ENCODE measurements at regions not wholly inside any gene's neighbourhood (a gene's known extent, or its start where the extent isn't known, plus 50 kb on each side); places are given as distances from the start of the nearest gene placed in this dataset.
"Not testable (repeated sequence)": the region's sequence is repeated elsewhere in the genome, so short reads cannot be mapped to it uniquely, and the experiment has no call there.

GRCh38 chr1:196090226-196090625 is 518.0 kb downstream of the KCNT2 start:
- DNase-seq (ENCODE audit: low spot score): no peak

- DNase-seq (ENCODE audit: low spot score): peak; percentile 3
These were observed 519.7 kb downstream of the KCNT2 start for GRCh38 chr1:196088541-196088940.

DNA sequence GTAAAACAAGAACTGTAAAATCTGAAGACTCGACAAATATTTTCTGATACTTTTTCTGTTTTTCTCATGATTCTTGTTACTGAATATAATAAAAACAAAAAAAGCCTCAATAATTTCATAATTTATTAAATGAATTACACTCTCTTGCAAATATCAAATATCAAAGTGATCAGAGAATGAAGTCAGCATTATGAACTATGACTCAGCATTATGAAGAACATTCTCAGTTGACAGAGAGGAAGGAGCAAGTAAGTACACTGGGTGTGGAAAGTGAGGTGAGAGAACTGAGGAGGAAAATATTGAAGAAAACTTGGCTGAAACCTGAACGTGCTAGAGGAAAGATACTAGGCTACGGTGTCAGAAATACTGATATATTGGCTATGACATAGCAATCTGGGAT is 529.5 kb downstream of the KCNT2 start:
- DNase-seq (ENCODE audit: low spot score): no peak

- DNase-seq (ENCODE audit: low spot score): no peak
These were observed 532.6 kb downstream of the KCNT2 start for GRCh38 chr1:196075621-196076020.

DNA sequence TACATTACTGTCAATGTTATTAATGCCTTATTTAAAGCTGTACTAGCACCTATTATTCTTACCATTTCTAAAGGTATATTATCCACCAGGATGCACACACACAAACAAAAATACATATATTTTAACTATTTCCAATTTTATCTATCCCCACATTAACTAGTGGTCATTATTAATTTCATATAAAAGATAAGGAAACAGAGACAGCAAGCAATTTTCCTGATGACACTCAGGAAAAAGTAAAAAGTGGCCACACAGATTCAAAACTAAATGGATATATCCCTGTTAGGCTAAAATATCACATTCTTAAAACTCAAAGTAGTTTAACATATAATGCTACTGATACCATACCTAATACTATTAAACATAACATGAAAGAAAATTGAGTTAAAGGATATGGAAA is 534.1 kb downstream of the KCNT2 start:
- no peak for DNase-seq (ENCODE audit: low spot score)

- no peak for DNase-seq (ENCODE audit: low spot score)
These were observed 536.8 kb downstream of the KCNT2 start for GRCh38 chr1:196071447-196071846.

DNA sequence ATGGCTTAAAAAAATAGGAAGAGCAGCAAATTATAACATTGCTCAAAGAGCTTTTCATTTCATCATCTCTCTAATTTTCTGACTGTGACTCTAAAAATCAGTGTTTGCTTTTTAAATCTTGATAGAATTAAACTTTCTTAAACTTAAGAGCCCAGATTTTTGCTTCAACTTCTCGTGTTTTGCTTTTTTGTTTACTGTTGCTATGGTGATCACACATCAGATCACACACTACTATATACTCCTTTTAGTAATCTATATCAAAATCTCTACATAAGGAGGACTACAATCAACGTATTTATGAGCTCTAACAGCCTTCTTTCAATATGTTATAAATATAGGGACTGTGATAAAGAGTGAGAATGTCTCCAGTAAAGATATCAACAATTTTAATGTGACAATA is 537.3 kb downstream of the KCNT2 start:
- no peak for DNase-seq (ENCODE audit: low spot score)

DNA sequence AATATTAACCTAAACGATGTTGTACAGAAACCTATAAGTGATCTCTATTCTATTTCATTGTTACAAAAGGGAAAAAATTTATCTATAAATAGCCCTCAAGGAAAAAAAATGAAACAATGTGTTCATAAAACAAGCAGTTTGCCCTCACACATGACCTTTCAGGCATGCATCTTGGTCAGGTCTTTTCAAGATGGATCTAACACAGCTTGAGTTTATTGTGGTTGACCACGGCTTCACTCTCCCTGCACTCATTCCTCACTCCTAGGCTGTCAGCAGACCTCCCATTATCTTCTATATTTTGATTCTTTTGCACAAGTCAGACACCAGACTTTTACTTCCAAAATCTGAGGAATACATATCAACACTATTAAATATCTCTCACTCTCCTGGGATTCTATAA is 544.3 kb downstream of the KCNT2 start:
- DNase-seq (ENCODE audit: low spot score): no peak

DNA sequence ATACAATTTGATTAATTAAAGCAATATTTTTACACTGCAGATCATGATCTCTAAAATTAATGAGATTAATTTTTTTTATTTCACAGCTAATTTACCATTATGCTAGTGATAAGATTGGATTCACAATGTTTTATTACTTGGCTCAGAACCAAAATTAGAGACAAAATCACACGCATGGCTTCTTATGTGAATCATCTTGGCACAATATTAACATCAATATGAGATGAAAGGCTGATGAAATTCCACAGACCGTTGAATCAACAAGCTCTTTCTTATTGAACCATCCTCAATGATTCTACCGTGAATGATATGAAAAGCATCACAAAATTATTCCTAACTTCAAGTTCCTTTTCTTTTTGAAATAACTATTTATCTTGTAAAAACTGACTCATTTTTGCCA is 544.9 kb downstream of the KCNT2 start:
- DNase-seq (ENCODE audit: low spot score): no peak

GRCh38 chr1:196060539-196060938 is 547.7 kb downstream of the KCNT2 start:
- no peak for DNase-seq (ENCODE audit: low spot score)

DNA sequence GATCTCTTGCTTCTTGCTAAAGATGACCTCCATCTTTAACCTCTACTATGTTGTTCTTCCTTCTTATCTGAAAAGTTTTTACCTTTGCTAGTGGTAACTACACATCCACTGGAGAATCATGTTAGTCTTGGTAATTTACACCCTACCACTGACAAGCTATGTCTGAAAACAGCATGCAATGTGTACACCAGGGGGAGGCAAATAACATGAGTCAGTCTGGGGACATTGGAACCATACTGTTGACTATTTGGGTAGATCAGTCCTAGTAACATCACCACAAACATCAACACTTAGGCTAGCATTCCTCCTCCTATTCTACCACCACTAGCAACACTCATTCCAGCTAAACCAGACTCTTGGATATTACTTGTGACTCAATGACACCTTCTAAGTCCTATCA is 549.0 kb downstream of the KCNT2 start:
- DNase-seq (ENCODE audit: low spot score): no peak

- DNase-seq (ENCODE audit: low spot score): no peak
These were observed 551.3 kb downstream of the KCNT2 start for GRCh38 chr1:196056966-196057365.

DNA sequence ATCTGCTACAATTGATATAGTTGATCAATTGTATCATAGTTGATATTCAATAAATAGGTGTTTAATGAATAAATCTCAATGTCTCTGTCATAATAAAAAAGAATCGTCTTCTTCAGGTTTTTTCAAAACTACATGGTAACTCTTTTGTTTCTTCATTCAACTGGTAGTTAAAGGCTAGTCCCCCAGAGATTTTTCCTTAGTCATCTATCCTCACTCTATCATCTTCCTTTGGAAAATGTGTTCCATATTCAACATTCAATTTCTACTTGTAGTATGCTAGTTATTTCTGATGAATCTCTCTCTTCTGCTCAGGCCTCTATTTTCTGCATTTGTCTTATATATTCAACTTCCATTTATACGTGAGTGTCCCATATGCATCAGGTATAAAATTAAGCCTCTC is 558.8 kb downstream of the KCNT2 start:
- no peak for DNase-seq (ENCODE audit: low spot score)

- DNase-seq (ENCODE audit: low spot score): no peak
These were observed 565.0 kb downstream of the KCNT2 start for GRCh38 chr1:196043268-196043667.

- DNase-seq (ENCODE audit: low spot score): no peak
These were observed 574.0 kb downstream of the KCNT2 start for GRCh38 chr1:196034080-196034706.

- DNase-seq (ENCODE audit: low spot score): not testable (repeated sequence)
These were observed 576.9 kb downstream of the KCNT2 start for GRCh38 chr1:196031387-196031786.

GRCh38 chr1:196030455-196030854 is 577.8 kb downstream of the KCNT2 start:
- no peak for DNase-seq (ENCODE audit: low spot score)

- DNase-seq (ENCODE audit: low spot score): no peak
These were observed 578.8 kb downstream of the KCNT2 start for GRCh38 chr1:196029410-196029809.

- DNase-seq (ENCODE audit: low spot score): no peak
These were observed 581.1 kb downstream of the KCNT2 start for GRCh38 chr1:196027127-196027526.

DNA sequence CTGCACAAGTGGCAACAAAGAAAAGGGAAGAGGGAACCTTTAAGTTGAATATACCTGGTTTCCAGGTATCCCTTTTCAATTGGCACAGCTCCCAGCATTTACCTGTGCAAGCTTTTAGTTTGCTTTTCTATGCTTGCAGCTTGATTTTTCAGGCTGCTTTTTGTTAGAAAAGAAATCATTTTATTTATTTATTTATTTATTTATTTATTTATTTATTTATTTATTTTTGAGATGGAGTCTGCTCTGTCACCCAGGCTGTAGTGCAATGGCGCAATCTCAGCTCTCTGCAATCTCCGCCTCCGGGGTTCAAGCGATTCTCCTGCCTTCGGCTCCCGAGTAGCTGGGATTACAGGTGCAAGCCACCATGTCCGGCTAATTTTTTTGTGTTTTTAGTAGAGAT is 587.1 kb downstream of the KCNT2 start:
- not testable (repeated sequence) for DNase-seq (ENCODE audit: low spot score)

DNA sequence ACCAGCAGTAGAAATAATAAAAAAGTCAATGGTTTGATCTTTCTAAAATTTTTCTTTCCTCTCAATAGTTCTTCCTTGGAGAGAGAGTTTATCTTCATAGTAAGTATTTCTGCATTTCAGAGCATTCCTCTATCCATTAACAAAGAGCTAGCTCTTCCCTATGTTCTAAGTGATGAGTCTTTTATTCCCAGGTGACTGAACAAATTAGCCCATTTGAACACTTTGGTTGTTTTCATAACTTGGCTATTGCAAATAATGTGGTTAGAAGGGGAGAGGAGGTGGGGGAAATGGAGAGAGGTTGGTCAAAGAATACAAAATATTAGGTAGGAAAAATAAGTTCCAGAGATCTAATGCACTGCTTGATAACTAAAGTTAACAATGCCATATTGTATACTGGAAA is 598.9 kb downstream of the KCNT2 start:
- no peak for DNase-seq (ENCODE audit: low spot score)

DNA sequence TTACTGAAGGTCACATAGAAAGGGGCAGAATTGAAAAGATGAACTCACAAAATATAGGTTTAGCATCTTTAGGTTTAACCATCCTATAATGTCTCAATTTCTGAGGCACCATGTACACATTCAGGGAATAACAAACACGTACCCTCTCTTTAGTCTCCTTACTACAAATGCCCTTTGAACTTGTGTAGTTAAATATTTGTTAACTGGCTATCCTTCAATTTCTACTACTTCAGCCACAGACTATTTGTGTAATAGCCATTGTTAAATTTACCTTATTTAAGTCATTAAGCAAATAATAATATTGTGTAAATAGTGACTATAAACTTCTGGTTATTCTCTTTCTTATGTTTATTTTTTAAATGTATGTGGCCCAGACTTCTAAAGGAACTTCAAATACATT is 600.5 kb downstream of the KCNT2 start:
- DNase-seq (ENCODE audit: low spot score): no peak

DNA sequence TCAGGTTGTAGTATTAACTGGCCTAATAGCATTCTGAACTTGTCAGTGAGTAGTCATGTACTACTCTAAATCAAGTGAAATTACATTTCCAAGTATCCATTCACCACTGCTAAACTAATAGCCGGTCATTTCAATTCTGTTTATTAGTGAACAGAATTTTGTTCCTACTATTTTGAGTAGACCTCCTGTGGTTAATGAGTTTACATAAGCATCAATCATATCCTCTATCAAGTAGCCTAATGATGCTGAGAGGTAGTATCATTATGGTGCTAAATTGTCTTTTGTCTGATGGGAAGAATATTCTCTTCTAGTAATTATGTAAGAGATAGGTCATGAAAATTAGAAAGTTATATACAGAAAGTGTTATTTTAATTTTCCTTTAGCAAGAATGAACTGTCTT is 602.8 kb downstream of the KCNT2 start:
- no peak for DNase-seq (ENCODE audit: low spot score)

GRCh38 chr1:196004388-196004787 is 603.9 kb downstream of the KCNT2 start:
- DNase-seq (ENCODE audit: low spot score): not testable (repeated sequence)

Data from SK-N-DZ (cell line).